Spleen (tissue), 11 donors: ENCODE measurements at regions not wholly inside any gene's neighbourhood (a gene's known extent, or its start where the extent isn't known, plus 50 kb on each side); places are given as distances from the start of the nearest gene placed in this dataset.

Source experiments
- DNase-seq: peaks from one replicate; pipeline ENCODE4 v3.0.0-alpha.2; 2020
- H3K27ac ChIP-seq, 8 donors: fragments of 200-600 bp; sonication (generic) in 7 of 8; 1 replicate in 4 of 8; 2 replicates in 4 of 8; pipeline versions ENCODE4 v1.5.0 to v1.8.0; 2016 to 2021; ENCODE audit warnings: inconsistent platforms in 4 of 8, mild to moderate bottlenecking in 4 of 8, moderate library complexity in 1 of 8
- H3K27me3 ChIP-seq, 7 donors: fragments of 200-600 bp; sonication (generic) in 6 of 7; replicated peaks in 1 of 7; 1 replicate in 4 of 7; 2 replicates in 3 of 7; pipeline versions ENCODE4 v1.5.0 to v1.8.0; 2016 to 2021; ENCODE audit warnings: inconsistent platforms in 3 of 7, mild to moderate bottlenecking in 1 of 7
- H3K36me3 ChIP-seq, 6 donors: fragments of 200-600 bp; sonication (generic) in 5 of 6; 1 replicate in 4 of 6; 2 replicates in 2 of 6; pipeline versions ENCODE4 v1.5.0 to v1.8.0; 2016 to 2021; ENCODE audit warnings: inconsistent platforms in 2 of 6
- H3K4me1 ChIP-seq, 6 donors: fragments of 200-600 bp; sonication (generic) in 5 of 6; 1 replicate in 3 of 6; 2 replicates in 3 of 6; pipeline versions ENCODE4 v1.5.0 to v1.8.0; 2016 to 2021; ENCODE audit warnings: inconsistent platforms in 3 of 6
- H3K4me3 ChIP-seq, 8 donors: fragments of 200-600 bp; sonication (generic) in 7 of 8; 1 replicate in 4 of 8; 2 replicates in 4 of 8; pipeline versions ENCODE4 v1.5.0 to v1.8.0; 2016 to 2021; ENCODE audit warnings: inconsistent platforms in 4 of 8, mild to moderate bottlenecking in 4 of 8, moderate library complexity in 2 of 8
- H3K9me3 ChIP-seq, 8 donors: fragments of 200-600 bp; sonication (generic) in 7 of 8; 1 replicate in 4 of 8; 2 replicates in 4 of 8; pipeline versions ENCODE4 v1.5.0 to v1.8.0; 2016 to 2021; ENCODE audit warnings: inconsistent platforms in 4 of 8
- POLR2A ChIP-seq, 3 donors: fragments of 450-650 bp; IDR thresholded peaks; one replicate each; pipeline ENCODE4 v1.5.1; 2017; ENCODE audit warnings: antibody characterized with exemption in 3 of 3, mild to moderate bottlenecking in 1 of 3
- POLR2AphosphoS5 ChIP-seq, 3 donors: sonication (generic); formaldehyde crosslinking; IDR thresholded peaks; one replicate each; pipeline ENCODE4 v1.5.1; 2017; ENCODE audit warnings: antibody characterized with exemption in 3 of 3
- WGBS, 5 donors: extraction: QIAGEN DNeasy Blood & Tissue Kit in 3 of 5; methylation state at CpG; one replicate each; pipeline versions ENCODE4 v1.1.5 to v1.1.7; 2013 to 2018; 5-methylcytosine and 5-hydroxymethylcytosine counted together
- intact Hi-C: fragments of 100-400 bp; cut with DNase I; formaldehyde crosslinking; loops from one replicate; pipeline ENCODE4 v1.15.0; 2023; ENCODE audit warnings: low total_unique reads
- TF ChIP-seq, protein P1 (sequence below), 11 experiments: fragments of 200-600 bp in 7 of 11; fragments of 450-650 bp in 4 of 11; sonication (generic) in 4 of 11; IDR thresholded peaks in 8 of 11; conservative IDR thresholded peaks in 3 of 11; 1 replicate in 7 of 11; 2 replicates in 4 of 11; pipeline versions ENCODE4 v1.4.0 to v1.8.0; 2016 to 2021; ENCODE audit warnings: antibody characterized with exemption in 11 of 11, inconsistent platforms in 4 of 11, mild to moderate bottlenecking in 1 of 11
- donor health status: healthy with polysubstance abuse.
- donor health status: DM: no; HTN: no; CAD: no; lungs with moderate emphysema.
- donor health status: DM: no; HTN: no; CAD: no.
- donor health status: Bipolar disorder and iron deficiency.
- donor health status: healthy.
- donor health status: DM: no; HTN: no; CAD: no.
- donor health status: DM: yes; HTN: yes; CAD: no.

- H3K4me1 ChIP-seq, result no peaks in the 10 kb centered on the region
- no peaks in the 10 kb centered on the region for H3K36me3 ChIP-seq
- DNase-seq, result no peak
- H3K27ac ChIP-seq, result no peak overlapping the region
- H3K27me3 ChIP-seq, result no peaks in the 10 kb centered on the region
- H3K4me3 ChIP-seq, result no peak overlapping the region
- intact Hi-C loops, result no loop called here
- TF ChIP-seq, protein P1, sequence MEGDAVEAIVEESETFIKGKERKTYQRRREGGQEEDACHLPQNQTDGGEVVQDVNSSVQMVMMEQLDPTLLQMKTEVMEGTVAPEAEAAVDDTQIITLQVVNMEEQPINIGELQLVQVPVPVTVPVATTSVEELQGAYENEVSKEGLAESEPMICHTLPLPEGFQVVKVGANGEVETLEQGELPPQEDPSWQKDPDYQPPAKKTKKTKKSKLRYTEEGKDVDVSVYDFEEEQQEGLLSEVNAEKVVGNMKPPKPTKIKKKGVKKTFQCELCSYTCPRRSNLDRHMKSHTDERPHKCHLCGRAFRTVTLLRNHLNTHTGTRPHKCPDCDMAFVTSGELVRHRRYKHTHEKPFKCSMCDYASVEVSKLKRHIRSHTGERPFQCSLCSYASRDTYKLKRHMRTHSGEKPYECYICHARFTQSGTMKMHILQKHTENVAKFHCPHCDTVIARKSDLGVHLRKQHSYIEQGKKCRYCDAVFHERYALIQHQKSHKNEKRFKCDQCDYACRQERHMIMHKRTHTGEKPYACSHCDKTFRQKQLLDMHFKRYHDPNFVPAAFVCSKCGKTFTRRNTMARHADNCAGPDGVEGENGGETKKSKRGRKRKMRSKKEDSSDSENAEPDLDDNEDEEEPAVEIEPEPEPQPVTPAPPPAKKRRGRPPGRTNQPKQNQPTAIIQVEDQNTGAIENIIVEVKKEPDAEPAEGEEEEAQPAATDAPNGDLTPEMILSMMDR (IDR thresholded peaks at IDR 0.05 in 8 of 11, conservative IDR thresholded peaks at IDR 0.05 in 3 of 11), result no peak
- peaks cover 0 to 16% (median 7%) of the 10 kb centered on the region in 8 donors for H3K9me3 ChIP-seq
- 82 to 97% (median 90%) methylated on average over 1 of the region's 1 CpG for WGBS, 5 donors
These were observed 1134.6 kb downstream of the SI start for GRCh38 chr3:163943664-163944063.

DNA sequence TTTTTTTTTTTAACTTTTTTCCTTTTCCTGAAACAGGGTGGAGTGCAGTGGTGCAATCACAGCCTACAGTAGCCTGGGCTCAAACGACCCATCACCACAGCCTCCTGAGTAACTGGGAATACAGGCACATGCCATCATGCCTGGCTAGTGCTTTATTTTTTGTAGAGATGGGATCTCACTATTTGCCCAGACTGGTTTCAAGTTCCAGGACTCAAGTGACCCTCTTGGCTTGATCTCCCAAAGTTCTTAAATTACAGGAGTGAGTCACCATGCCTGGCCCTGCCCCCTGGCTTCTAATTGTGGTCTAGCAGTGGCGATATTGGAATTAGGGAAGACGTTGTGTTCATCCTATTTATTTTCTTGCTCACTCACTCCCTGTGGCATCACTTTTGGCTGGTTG is 1138.4 kb downstream of the SI start:
- no peak for TF ChIP-seq POLR2AphosphoS5 (IDR thresholded peaks at IDR 0.05)
- TF ChIP-seq POLR2A (IDR thresholded peaks at IDR 0.05), result no peak
- Histone ChIP-seq H3K27ac (no peak overlapping the region), H3K4me1 (no peaks in the 10 kb centered on the region), H3K9me3 (peaks cover 0 to 14% (median 5%) of the 10 kb centered on the region in 8 donors), H3K27me3 (no peaks in the 10 kb centered on the region), H3K36me3 (no peaks in the 10 kb centered on the region), H3K4me3 (no peak overlapping the region)
- intact Hi-C loops, result no loop called here
- 22 to 66% (median 60%) methylated on average over 3 of the region's 3 CpGs for WGBS, 5 donors
- no peak for DNase-seq

GRCh38 chr3:163936543-163936942 is 1141.8 kb downstream of the SI start:
- no peak for DNase-seq
- H3K27ac ChIP-seq, result no peak overlapping the region
- intact Hi-C loops, result no loop called here
- no peaks in the 10 kb centered on the region for H3K4me1 ChIP-seq
- H3K9me3 ChIP-seq, result peaks cover 0 to 7% (median 4%) of the 10 kb centered on the region in 8 donors
- H3K27me3 ChIP-seq, result no peaks in the 10 kb centered on the region
- TF ChIP-seq POLR2A (IDR thresholded peaks at IDR 0.05) (no peak), POLR2AphosphoS5 (IDR thresholded peaks at IDR 0.05) (no peak)
- TF ChIP-seq, protein P1 (IDR thresholded peaks at IDR 0.05 in 8 of 11, conservative IDR thresholded peaks at IDR 0.05 in 3 of 11), result no peak
- no peak overlapping the region for H3K4me3 ChIP-seq
- H3K36me3 ChIP-seq, result no peaks in the 10 kb centered on the region
- 26 to 61% (median 46%) methylated on average over 1 of the region's 1 CpG for WGBS, 5 donors

DNA sequence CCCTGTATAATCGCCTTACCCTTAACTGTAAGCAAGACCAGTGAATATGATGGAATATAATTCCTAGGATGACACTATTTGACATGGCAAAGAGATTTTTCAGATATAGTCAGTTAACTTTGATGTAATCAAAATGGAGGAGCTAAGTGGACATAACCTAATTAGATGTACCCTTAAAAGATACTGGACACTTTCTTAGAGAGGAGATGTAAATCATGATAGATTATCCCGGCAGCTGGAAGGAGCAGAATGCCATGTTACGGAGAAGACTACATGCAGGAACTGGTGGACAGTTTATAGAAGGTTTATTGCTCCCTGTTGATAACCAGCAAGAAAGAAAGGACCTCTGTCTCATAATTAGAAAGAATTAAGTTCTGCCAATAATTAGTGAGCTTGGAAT is 1142.9 kb downstream of the SI start:
- H3K36me3 ChIP-seq, result no peaks in the 10 kb centered on the region
- no peaks in the 10 kb centered on the region for H3K4me1 ChIP-seq
- WGBS, 5 donors, result 45 to 90% (median 55%) methylated on average over 3 of the region's 3 CpGs
- no peak overlapping the region for H3K4me3 ChIP-seq
- no peak for DNase-seq
- intact Hi-C loops, result no loop called here
- no peak overlapping the region for H3K27ac ChIP-seq
- TF ChIP-seq, protein P1 (IDR thresholded peaks at IDR 0.05 in 8 of 11, conservative IDR thresholded peaks at IDR 0.05 in 3 of 11), result no peak
- TF ChIP-seq POLR2AphosphoS5 (IDR thresholded peaks at IDR 0.05), result no peak
- no peak for TF ChIP-seq POLR2A (IDR thresholded peaks at IDR 0.05)
- no peaks in the 10 kb centered on the region for H3K27me3 ChIP-seq
- H3K9me3 ChIP-seq, result peaks cover 0 to 4% (median under 1%) of the 10 kb centered on the region in 8 donors

DNA sequence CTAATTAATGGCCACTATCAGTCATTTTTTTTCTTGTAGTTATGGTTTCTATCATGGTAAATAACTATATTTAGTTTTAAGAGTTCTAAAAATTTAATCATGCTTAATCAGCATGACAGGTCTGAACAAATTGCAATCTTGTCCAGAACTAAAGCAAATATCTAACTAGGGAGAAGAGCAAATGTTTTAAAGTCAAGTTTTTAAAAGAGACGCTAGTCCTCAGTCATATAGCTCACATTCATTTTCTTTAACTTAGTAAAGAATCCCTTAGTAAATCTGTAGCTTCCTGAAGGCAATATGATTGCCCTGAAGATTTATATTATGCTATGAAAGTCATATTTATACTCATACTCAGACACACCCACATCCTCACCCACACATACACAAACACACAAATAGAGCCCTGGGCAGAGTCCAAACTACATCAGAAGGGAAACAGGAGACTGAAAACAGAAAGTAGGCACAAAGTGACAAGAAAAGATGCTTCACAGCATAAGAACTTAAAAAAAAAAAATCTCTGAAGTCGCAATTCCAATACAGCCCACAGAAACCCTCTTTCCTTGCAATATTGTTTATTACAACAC is 1149.1 kb downstream of the SI start:
- H3K36me3 ChIP-seq, result no peaks in the 10 kb centered on the region
- 65 to 80% (median 69%) methylated on average over 2 of the region's 2 CpGs for WGBS, 5 donors
- H3K27me3 ChIP-seq, result no peaks in the 10 kb centered on the region
- H3K9me3 ChIP-seq, result no peaks in the 10 kb centered on the region
- DNase-seq, result no peak
- TF ChIP-seq POLR2AphosphoS5 (IDR thresholded peaks at IDR 0.05) (no peak), POLR2A (IDR thresholded peaks at IDR 0.05) (no peak)
- TF ChIP-seq, protein P1 (IDR thresholded peaks at IDR 0.05 in 8 of 11, conservative IDR thresholded peaks at IDR 0.05 in 3 of 11), result no peak
- H3K27ac ChIP-seq, result no peak overlapping the region
- intact Hi-C loops, result no loop called here
- H3K4me3 ChIP-seq, result no peak overlapping the region
- H3K4me1 ChIP-seq, result no peaks in the 10 kb centered on the region
